ENCODE measurements at regions not wholly inside any gene's neighbourhood (a gene's known extent, or its start where the extent isn't known, plus 50 kb on each side); places are given as distances from the start of the nearest gene placed in this dataset.

DNA sequence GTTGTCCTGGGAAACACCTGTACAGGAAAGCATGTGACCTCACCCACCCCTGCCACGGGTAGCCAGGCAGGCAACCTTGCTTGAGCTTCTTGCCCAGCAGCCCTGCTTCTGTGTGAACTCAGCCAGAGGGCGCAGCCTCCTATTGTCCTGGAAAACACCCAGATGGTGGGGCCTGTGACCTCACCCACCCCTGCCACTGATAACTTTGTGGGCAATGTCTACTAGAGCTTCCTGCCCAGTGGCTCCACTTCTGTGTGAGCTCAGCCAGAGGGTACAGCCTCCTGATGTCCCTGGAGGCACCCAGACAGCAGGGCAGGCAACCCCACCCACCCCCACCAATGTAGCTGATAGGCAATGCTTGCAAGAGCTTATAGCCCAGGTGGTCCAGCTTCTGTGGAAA, 146.3 kb downstream of the DTHD1 start:
- DNase-seq (no peak), ATAC-seq (no peak)
- Histone ChIP-seq H3K9me3 (no peaks in the 10 kb centered on the region), H3K27me3 (no peaks in the 10 kb centered on the region), H3K36me3 (no peaks in the 10 kb centered on the region), H3K27ac (no peak overlapping the region), H3K4me3 (no peak overlapping the region), H3K4me1 (no peaks in the 10 kb centered on the region)
- TF ChIP-seq POLR2A (IDR thresholded peaks at IDR 0.05): no peak
- TF ChIP-seq, protein P1, sequence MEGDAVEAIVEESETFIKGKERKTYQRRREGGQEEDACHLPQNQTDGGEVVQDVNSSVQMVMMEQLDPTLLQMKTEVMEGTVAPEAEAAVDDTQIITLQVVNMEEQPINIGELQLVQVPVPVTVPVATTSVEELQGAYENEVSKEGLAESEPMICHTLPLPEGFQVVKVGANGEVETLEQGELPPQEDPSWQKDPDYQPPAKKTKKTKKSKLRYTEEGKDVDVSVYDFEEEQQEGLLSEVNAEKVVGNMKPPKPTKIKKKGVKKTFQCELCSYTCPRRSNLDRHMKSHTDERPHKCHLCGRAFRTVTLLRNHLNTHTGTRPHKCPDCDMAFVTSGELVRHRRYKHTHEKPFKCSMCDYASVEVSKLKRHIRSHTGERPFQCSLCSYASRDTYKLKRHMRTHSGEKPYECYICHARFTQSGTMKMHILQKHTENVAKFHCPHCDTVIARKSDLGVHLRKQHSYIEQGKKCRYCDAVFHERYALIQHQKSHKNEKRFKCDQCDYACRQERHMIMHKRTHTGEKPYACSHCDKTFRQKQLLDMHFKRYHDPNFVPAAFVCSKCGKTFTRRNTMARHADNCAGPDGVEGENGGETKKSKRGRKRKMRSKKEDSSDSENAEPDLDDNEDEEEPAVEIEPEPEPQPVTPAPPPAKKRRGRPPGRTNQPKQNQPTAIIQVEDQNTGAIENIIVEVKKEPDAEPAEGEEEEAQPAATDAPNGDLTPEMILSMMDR (IDR thresholded peaks at IDR 0.05 in 4 of 5, conservative IDR thresholded peaks at IDR 0.05 in 1 of 5): no peak
- intact Hi-C loops (cut with DNase I; ENCODE audit: low total_unique reads) (no loop called here), in situ Hi-C loops (cut with MboI; ENCODE audit: low sequenced_read_pairs in 4 of 4) (no loop called here)

DNA sequence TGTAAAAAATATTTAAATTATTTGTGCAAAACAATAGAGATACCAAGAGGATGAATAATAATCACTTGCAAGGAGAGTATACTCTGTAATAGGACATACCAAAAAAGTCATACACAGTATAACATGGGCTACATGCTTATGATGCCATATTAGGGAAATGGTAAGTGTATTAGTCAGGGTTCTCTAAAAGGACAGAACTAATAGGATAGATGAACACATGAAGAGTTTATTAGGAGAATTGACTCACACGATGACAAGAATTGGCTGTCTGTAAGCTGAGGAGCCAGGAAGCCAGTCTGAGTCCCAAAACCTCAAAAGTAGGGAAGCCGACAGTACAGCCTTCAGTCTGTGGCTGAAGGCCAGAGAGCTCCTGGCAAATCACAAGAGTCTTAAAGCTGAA, 151.2 kb downstream of the DTHD1 start:
- Histone ChIP-seq H3K9me3 (no peaks in the 10 kb centered on the region), H3K36me3 (no peaks in the 10 kb centered on the region), H3K27ac (no peak overlapping the region), H3K4me3 (no peak overlapping the region), H3K4me1 (no peaks in the 10 kb centered on the region), H3K27me3 (no peaks in the 10 kb centered on the region)
- ATAC-seq (no peak), DNase-seq (no peak)
- TF ChIP-seq, protein P1 (IDR thresholded peaks at IDR 0.05 in 4 of 5, conservative IDR thresholded peaks at IDR 0.05 in 1 of 5): no peak
- TF ChIP-seq POLR2A (IDR thresholded peaks at IDR 0.05): no peak
- intact Hi-C loops (cut with DNase I; ENCODE audit: low total_unique reads): no loop called here
- in situ Hi-C loops (cut with MboI; ENCODE audit: low sequenced_read_pairs in 4 of 4): no loop called here

DNA sequence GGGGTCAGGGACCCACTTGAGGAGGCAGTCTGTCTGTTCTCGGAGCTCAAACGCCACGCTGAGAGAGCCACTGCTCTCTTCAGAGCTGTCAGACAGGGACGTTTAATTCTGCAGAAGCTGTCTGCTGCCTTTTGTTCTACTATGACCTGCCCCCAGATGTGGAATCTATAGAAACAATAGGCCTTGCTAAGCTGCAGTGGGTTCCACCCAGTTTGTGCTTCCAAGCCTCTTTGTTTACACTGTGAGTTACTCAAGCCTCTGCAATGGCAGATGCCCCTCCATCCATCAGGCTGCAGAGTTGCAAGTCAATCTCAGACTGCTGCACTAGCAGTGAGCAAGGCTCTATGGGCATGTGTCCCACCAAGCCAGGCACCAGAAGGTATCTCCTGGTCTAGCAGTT, 158.1 kb downstream of the DTHD1 start:
- in situ Hi-C loops (cut with MboI; ENCODE audit: low sequenced_read_pairs in 4 of 4) (no loop called here), intact Hi-C loops (cut with DNase I; ENCODE audit: low total_unique reads) (no loop called here)
- TF ChIP-seq, protein P1 (IDR thresholded peaks at IDR 0.05 in 4 of 5, conservative IDR thresholded peaks at IDR 0.05 in 1 of 5): no peak
- TF ChIP-seq POLR2A (IDR thresholded peaks at IDR 0.05): no peak
- H3K4me3 ChIP-seq: no peak overlapping the region
- H3K4me1 ChIP-seq: no peaks in the 10 kb centered on the region
- H3K27ac ChIP-seq: no peak overlapping the region
- no peak for DNase-seq
- no peaks in the 10 kb centered on the region for H3K27me3 ChIP-seq
- no peaks in the 10 kb centered on the region for H3K36me3 ChIP-seq
- ATAC-seq: no peak
- H3K9me3 ChIP-seq: no peaks in the 10 kb centered on the region

DNA sequence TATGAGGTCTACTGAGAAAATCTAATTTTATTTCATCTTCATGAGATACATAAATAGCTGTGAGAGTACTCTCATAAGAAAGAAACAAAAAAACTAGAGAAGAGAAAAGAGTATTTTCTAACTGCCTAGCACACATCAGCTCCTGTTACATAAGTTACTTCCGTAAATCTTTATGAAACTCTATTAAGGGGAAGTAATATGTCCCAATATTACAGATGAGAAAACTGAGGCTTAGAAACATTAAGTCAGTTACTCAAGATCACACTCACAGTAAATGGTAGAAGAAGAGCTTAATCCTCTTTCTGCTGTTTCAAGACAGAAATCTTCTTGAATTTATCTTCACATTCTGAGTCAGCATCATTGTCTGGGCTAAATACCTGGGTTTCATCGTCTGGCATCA, 164.1 kb downstream of the DTHD1 start:
- DNase-seq (no peak), ATAC-seq (no peak)
- in situ Hi-C loops (cut with MboI; ENCODE audit: low sequenced_read_pairs in 4 of 4): no loop called here
- Histone ChIP-seq H3K4me1 (no peaks in the 10 kb centered on the region), H3K27me3 (no peaks in the 10 kb centered on the region), H3K36me3 (no peaks in the 10 kb centered on the region), H3K27ac (no peak overlapping the region), H3K9me3 (no peaks in the 10 kb centered on the region), H3K4me3 (no peak overlapping the region)
- TF ChIP-seq, protein P1 (IDR thresholded peaks at IDR 0.05 in 4 of 5, conservative IDR thresholded peaks at IDR 0.05 in 1 of 5): no peak
- TF ChIP-seq POLR2A (IDR thresholded peaks at IDR 0.05): no peak
- intact Hi-C loops (cut with DNase I; ENCODE audit: low total_unique reads): no loop called here

DNA sequence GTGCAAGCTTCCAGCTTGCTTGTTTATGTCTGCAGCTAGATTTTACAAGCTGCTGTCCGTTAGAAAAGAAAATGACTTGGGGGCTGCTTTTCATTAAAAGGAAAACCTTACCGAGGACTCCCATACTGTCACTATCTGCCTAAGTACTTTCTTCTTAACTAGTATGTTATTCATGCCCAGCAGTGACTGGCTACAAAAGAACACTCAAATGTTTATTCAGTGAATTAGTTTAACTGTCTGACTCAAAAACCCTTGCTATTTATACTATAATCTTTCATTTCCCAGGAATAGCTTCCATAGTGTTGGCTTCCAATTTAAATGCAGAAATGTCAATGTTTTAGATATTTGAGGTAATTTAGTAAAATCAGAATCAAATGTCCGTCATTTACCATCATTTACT, 164.9 kb downstream of the DTHD1 start:
- intact Hi-C loops (cut with DNase I; ENCODE audit: low total_unique reads): no loop called here
- Histone ChIP-seq H3K4me3 (no peak overlapping the region), H3K36me3 (no peaks in the 10 kb centered on the region), H3K27me3 (no peaks in the 10 kb centered on the region), H3K9me3 (no peaks in the 10 kb centered on the region), H3K4me1 (no peaks in the 10 kb centered on the region), H3K27ac (no peak overlapping the region)
- in situ Hi-C loops (cut with MboI; ENCODE audit: low sequenced_read_pairs in 4 of 4): no loop called here
- no peak for ATAC-seq
- TF ChIP-seq, protein P1 (IDR thresholded peaks at IDR 0.05 in 4 of 5, conservative IDR thresholded peaks at IDR 0.05 in 1 of 5): no peak
- no peak for TF ChIP-seq POLR2A (IDR thresholded peaks at IDR 0.05)
- no peak for DNase-seq

All from gastrocnemius medialis (tissue), 4 donors.